ENCODE measurements at regions not wholly inside any gene's neighbourhood (a gene's known extent, or its start where the extent isn't known, plus 50 kb on each side); places are given as distances from the start of the nearest gene placed in this dataset.

- TF ChIP-seq POLR2A (IDR thresholded peaks at IDR 0.05), result no peak
- TF ChIP-seq, protein P1, sequence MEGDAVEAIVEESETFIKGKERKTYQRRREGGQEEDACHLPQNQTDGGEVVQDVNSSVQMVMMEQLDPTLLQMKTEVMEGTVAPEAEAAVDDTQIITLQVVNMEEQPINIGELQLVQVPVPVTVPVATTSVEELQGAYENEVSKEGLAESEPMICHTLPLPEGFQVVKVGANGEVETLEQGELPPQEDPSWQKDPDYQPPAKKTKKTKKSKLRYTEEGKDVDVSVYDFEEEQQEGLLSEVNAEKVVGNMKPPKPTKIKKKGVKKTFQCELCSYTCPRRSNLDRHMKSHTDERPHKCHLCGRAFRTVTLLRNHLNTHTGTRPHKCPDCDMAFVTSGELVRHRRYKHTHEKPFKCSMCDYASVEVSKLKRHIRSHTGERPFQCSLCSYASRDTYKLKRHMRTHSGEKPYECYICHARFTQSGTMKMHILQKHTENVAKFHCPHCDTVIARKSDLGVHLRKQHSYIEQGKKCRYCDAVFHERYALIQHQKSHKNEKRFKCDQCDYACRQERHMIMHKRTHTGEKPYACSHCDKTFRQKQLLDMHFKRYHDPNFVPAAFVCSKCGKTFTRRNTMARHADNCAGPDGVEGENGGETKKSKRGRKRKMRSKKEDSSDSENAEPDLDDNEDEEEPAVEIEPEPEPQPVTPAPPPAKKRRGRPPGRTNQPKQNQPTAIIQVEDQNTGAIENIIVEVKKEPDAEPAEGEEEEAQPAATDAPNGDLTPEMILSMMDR (IDR thresholded peaks at IDR 0.05), result no peak
Observed at GRCh38 chr3:74053970-74054516, 429.3 kb upstream of the PDZRN3 start.

Measured in upper lobe of left lung (tissue), 4 donors.